Adipocyte (in vitro differentiated cells): ENCODE measurements at regions not wholly inside any gene's neighbourhood (a gene's known extent, or its start where the extent isn't known, plus 50 kb on each side); places are given as distances from the start of the nearest gene placed in this dataset.

ENCODE experiments used
- DNase-seq: peaks from one replicate; pipeline ENCODE4 v3.0.0-alpha.2; 2015; ENCODE audit warnings: low read depth
- H3K27me3 ChIP-seq: replicated peaks from 2 replicates; pipeline ENCODE4 v1.7.0; 2013; ENCODE audit warnings: mild to moderate bottlenecking, low read length, moderate library complexity; ENCODE audit not compliant: control insufficient read depth, insufficient read depth
- H3K36me3 ChIP-seq: 2 replicates; pipeline ENCODE4 v1.7.0; 2013; ENCODE audit warnings: low read length, mild to moderate bottlenecking, moderate library complexity; ENCODE audit not compliant: control insufficient read depth, insufficient read depth, severe bottlenecking
- H3K4me1 ChIP-seq: 2 replicates; pipeline ENCODE4 v1.7.0; 2013; ENCODE audit warnings: mild to moderate bottlenecking, low read length, moderate library complexity; ENCODE audit not compliant: control insufficient read depth, insufficient read depth
- H3K4me3 ChIP-seq: 2 replicates; pipeline ENCODE4 v1.7.0; 2013; ENCODE audit warnings: mild to moderate bottlenecking, low read length, moderate library complexity
- H3K9ac ChIP-seq: 2 replicates; pipeline ENCODE4 v1.7.0; 2013; ENCODE audit warnings: mild to moderate bottlenecking, low read length, moderate library complexity
- H3K9me3 ChIP-seq: 2 replicates; pipeline ENCODE4 v1.7.0; 2013; ENCODE audit warnings: mild to moderate bottlenecking, low read length, moderate library complexity; ENCODE audit not compliant: control insufficient read depth

GRCh38 chr1:194159941-194160340 lies 973.5 kb upstream of the B3GALT2 start:
- no peak overlapping the region for H3K4me3 ChIP-seq
- no peak for DNase-seq

GRCh38 chr1:194155962-194156361 lies 969.5 kb upstream of the B3GALT2 start:
- Histone ChIP-seq H3K9ac (no peak overlapping the region), H3K4me1 (no peaks in the 10 kb centered on the region), H3K9me3 (peaks cover 10% of the 10 kb centered on the region), H3K4me3 (no peak overlapping the region), H3K36me3 (no peaks in the 10 kb centered on the region), H3K27me3 (no peaks in the 10 kb centered on the region)
- DNase-seq: no peak

More at GRCh38 chr1:194159941-194160340, 973.5 kb upstream of the B3GALT2 start:
- H3K36me3 ChIP-seq: no peaks in the 10 kb centered on the region
- no peaks in the 10 kb centered on the region for H3K4me1 ChIP-seq
- H3K9me3 ChIP-seq: peaks cover 10% of the 10 kb centered on the region
- H3K9ac ChIP-seq: no peak overlapping the region
- no peaks in the 10 kb centered on the region for H3K27me3 ChIP-seq

- H3K9ac ChIP-seq: no peak overlapping the region
- no peaks in the 10 kb centered on the region for H3K36me3 ChIP-seq
These were observed 964.6 kb upstream of the B3GALT2 start for GRCh38 chr1:194151056-194151455.

GRCh38 chr1:194150242-194150641 lies 963.8 kb upstream of the B3GALT2 start:
- H3K4me1 ChIP-seq: no peaks in the 10 kb centered on the region
- no peaks in the 10 kb centered on the region for H3K27me3 ChIP-seq
- H3K4me3 ChIP-seq: no peak overlapping the region
- H3K9me3 ChIP-seq: no peaks in the 10 kb centered on the region
- H3K36me3 ChIP-seq: no peaks in the 10 kb centered on the region
- no peak overlapping the region for H3K9ac ChIP-seq
- no peak for DNase-seq

More at GRCh38 chr1:194151056-194151455, 964.6 kb upstream of the B3GALT2 start:
- no peak for DNase-seq
- Histone ChIP-seq H3K4me1 (no peaks in the 10 kb centered on the region), H3K27me3 (no peaks in the 10 kb centered on the region), H3K9me3 (no peaks in the 10 kb centered on the region), H3K4me3 (no peak overlapping the region)

GRCh38 chr1:194133152-194133551 lies 946.7 kb upstream of the B3GALT2 start:
- Histone ChIP-seq H3K9ac (no peak overlapping the region), H3K4me3 (no peak overlapping the region), H3K9me3 (no peaks in the 10 kb centered on the region), H3K36me3 (no peaks in the 10 kb centered on the region), H3K4me1 (no peaks in the 10 kb centered on the region), H3K27me3 (no peaks in the 10 kb centered on the region)
- no peak for DNase-seq

GRCh38 chr1:194118086-194118485 lies 931.7 kb upstream of the B3GALT2 start:
- Histone ChIP-seq H3K4me3 (no peak overlapping the region), H3K9ac (no peak overlapping the region), H3K9me3 (no peaks in the 10 kb centered on the region), H3K27me3 (no peaks in the 10 kb centered on the region), H3K36me3 (no peaks in the 10 kb centered on the region), H3K4me1 (no peaks in the 10 kb centered on the region)
- DNase-seq: no peak

- H3K36me3 ChIP-seq: no peaks in the 10 kb centered on the region
- H3K4me3 ChIP-seq: no peak overlapping the region
- no peaks in the 10 kb centered on the region for H3K4me1 ChIP-seq
- H3K27me3 ChIP-seq: no peaks in the 10 kb centered on the region
- H3K9ac ChIP-seq: no peak overlapping the region
- DNase-seq: no peak
- no peaks in the 10 kb centered on the region for H3K9me3 ChIP-seq
These were observed 931.2 kb upstream of the B3GALT2 start for GRCh38 chr1:194117582-194117981.

- Histone ChIP-seq H3K9me3 (no peaks in the 10 kb centered on the region), H3K4me3 (no peak overlapping the region)
- no peak for DNase-seq
These were observed 927.9 kb upstream of the B3GALT2 start for GRCh38 chr1:194114288-194114687.

GRCh38 chr1:194105381-194105780 lies 919.0 kb upstream of the B3GALT2 start:
- Histone ChIP-seq H3K9me3 (no peaks in the 10 kb centered on the region), H3K4me3 (no peak overlapping the region), H3K27me3 (no peaks in the 10 kb centered on the region), H3K36me3 (no peaks in the 10 kb centered on the region), H3K4me1 (no peaks in the 10 kb centered on the region), H3K9ac (no peak overlapping the region)
- DNase-seq: no peak

More at GRCh38 chr1:194114288-194114687, 927.9 kb upstream of the B3GALT2 start:
- Histone ChIP-seq H3K27me3 (no peaks in the 10 kb centered on the region), H3K9ac (no peak overlapping the region), H3K36me3 (no peaks in the 10 kb centered on the region), H3K4me1 (no peaks in the 10 kb centered on the region)

GRCh38 chr1:194104247-194104844 lies 917.9 kb upstream of the B3GALT2 start:
- no peak for DNase-seq

GRCh38 chr1:194103516-194104246 lies 917.3 kb upstream of the B3GALT2 start:
- Histone ChIP-seq H3K4me3 (no peak overlapping the region), H3K27me3 (no peaks in the 10 kb centered on the region), H3K4me1 (no peaks in the 10 kb centered on the region), H3K36me3 (no peaks in the 10 kb centered on the region), H3K9ac (no peak overlapping the region), H3K9me3 (no peaks in the 10 kb centered on the region)
- no peak for DNase-seq

More at GRCh38 chr1:194104247-194104844, 917.9 kb upstream of the B3GALT2 start:
- no peak overlapping the region for H3K9ac ChIP-seq
- no peaks in the 10 kb centered on the region for H3K4me1 ChIP-seq
- H3K27me3 ChIP-seq: no peaks in the 10 kb centered on the region
- no peak overlapping the region for H3K4me3 ChIP-seq
- no peaks in the 10 kb centered on the region for H3K9me3 ChIP-seq
- no peaks in the 10 kb centered on the region for H3K36me3 ChIP-seq
